Right atrium auricular region (tissue), 2 donors: ENCODE measurements at regions not wholly inside any gene's neighbourhood (a gene's known extent, or its start where the extent isn't known, plus 50 kb on each side); places are given as distances from the start of the nearest gene placed in this dataset.

Experiments
- DNase-seq: peaks from one replicate; pipeline ENCODE4 v3.0.0-alpha.2; 2019; ENCODE audit warnings: low spot score
- H3K27ac ChIP-seq, 2 donors: fragments of 200-600 bp; sonication (generic); 1 replicate in 1 of 2; 2 replicates in 1 of 2; pipeline ENCODE4 v1.5.1; 2016 to 2019
- H3K27me3 ChIP-seq, 2 donors: fragments of 200-600 bp; sonication (generic); one replicate each; pipeline versions ENCODE4 v1.5.1 to v1.6.0; 2017 to 2019
- H3K36me3 ChIP-seq: fragments of 200-600 bp; sonication (generic); one replicate; pipeline ENCODE4 v1.5.1; 2016
- H3K4me1 ChIP-seq, 2 donors: fragments of 200-600 bp; sonication (generic); one replicate each; pipeline versions ENCODE4 v1.5.1 to v1.6.0; 2017 to 2019
- H3K4me3 ChIP-seq, 2 donors: fragments of 200-600 bp; sonication (generic); 1 replicate in 1 of 2; 2 replicates in 1 of 2; pipeline ENCODE4 v1.5.1; 2017 to 2019; ENCODE audit warnings: mild to moderate bottlenecking in 1 of 2, moderate library complexity in 1 of 2
- H3K9me3 ChIP-seq, 2 donors: fragments of 200-600 bp; sonication (generic); one replicate each; pipeline ENCODE4 v1.5.1; 2019
- TF ChIP-seq, protein P1 (sequence below), 2 donors: fragments of 200-600 bp; sonication (generic); IDR thresholded peaks; one replicate each; pipeline ENCODE4 v1.5.1; 2019; ENCODE audit warnings: antibody characterized with exemption in 2 of 2

DNA sequence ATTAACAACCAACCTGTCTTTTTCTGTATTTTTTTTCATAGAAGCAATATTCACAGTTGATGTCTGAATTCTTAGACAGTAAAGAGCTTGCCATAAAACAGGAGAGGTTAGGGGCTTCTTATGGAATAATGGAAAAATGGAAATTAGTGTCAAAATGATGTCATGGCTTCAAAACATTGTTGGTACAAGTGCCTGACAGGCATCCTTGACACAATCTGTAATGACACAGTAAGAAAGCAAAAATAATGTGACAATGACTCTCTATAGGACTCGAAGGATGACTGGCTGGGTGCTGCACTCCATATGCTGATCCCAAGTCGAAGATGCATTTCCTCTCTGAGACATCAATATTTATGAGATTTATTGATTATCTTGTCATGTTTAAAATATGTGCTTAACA, 205.3 kb upstream of the DACH1 start:
- Histone ChIP-seq H3K4me3 (no peak overlapping the region), H3K4me1 (no peaks in the 10 kb centered on the region), H3K27me3 (no peaks in the 10 kb centered on the region), H3K36me3 (no peaks in the 10 kb centered on the region), H3K9me3 (peaks cover 0 to 5% of the 10 kb centered on the region in 2 donors), H3K27ac (no peak overlapping the region)
- TF ChIP-seq, protein P1, sequence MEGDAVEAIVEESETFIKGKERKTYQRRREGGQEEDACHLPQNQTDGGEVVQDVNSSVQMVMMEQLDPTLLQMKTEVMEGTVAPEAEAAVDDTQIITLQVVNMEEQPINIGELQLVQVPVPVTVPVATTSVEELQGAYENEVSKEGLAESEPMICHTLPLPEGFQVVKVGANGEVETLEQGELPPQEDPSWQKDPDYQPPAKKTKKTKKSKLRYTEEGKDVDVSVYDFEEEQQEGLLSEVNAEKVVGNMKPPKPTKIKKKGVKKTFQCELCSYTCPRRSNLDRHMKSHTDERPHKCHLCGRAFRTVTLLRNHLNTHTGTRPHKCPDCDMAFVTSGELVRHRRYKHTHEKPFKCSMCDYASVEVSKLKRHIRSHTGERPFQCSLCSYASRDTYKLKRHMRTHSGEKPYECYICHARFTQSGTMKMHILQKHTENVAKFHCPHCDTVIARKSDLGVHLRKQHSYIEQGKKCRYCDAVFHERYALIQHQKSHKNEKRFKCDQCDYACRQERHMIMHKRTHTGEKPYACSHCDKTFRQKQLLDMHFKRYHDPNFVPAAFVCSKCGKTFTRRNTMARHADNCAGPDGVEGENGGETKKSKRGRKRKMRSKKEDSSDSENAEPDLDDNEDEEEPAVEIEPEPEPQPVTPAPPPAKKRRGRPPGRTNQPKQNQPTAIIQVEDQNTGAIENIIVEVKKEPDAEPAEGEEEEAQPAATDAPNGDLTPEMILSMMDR (IDR thresholded peaks at IDR 0.05): no peak
- no peak for DNase-seq

GRCh38 chr13:72071713-72072112, 204.7 kb upstream of the DACH1 start:
- Histone ChIP-seq H3K4me3 (no peak overlapping the region), H3K9me3 (peaks cover 0 to 5% of the 10 kb centered on the region in 2 donors), H3K27ac (no peak overlapping the region), H3K36me3 (no peaks in the 10 kb centered on the region), H3K4me1 (no peaks in the 10 kb centered on the region), H3K27me3 (no peaks in the 10 kb centered on the region)
- no peak for DNase-seq
- TF ChIP-seq, protein P1 (IDR thresholded peaks at IDR 0.05): no peak

GRCh38 chr13:72062566-72062965, 195.6 kb upstream of the DACH1 start:
- Histone ChIP-seq H3K36me3 (no peaks in the 10 kb centered on the region), H3K27ac (no peak overlapping the region), H3K4me1 (no peaks in the 10 kb centered on the region), H3K4me3 (no peak overlapping the region), H3K27me3 (no peaks in the 10 kb centered on the region), H3K9me3 (peaks cover 0 to 25% of the 10 kb centered on the region in 2 donors)
- TF ChIP-seq, protein P1 (IDR thresholded peaks at IDR 0.05): no peak
- DNase-seq: no peak

- H3K4me1 ChIP-seq: no peaks in the 10 kb centered on the region
- no peak for DNase-seq
- no peak overlapping the region for H3K4me3 ChIP-seq
- no peaks in the 10 kb centered on the region for H3K36me3 ChIP-seq
- peaks cover 0 to 25% of the 10 kb centered on the region in 2 donors for H3K9me3 ChIP-seq
- H3K27ac ChIP-seq: no peak overlapping the region
- TF ChIP-seq, protein P1 (IDR thresholded peaks at IDR 0.05): no peak
- H3K27me3 ChIP-seq: no peaks in the 10 kb centered on the region
These were observed 194.6 kb upstream of the DACH1 start for GRCh38 chr13:72061613-72062012.

GRCh38 chr13:72050251-72050650, 183.2 kb upstream of the DACH1 start:
- Histone ChIP-seq H3K36me3 (no peaks in the 10 kb centered on the region), H3K9me3 (peaks cover 0 to 5% of the 10 kb centered on the region in 2 donors), H3K4me1 (no peaks in the 10 kb centered on the region), H3K27me3 (no peaks in the 10 kb centered on the region), H3K27ac (no peak overlapping the region), H3K4me3 (no peak overlapping the region)
- TF ChIP-seq, protein P1 (IDR thresholded peaks at IDR 0.05): no peak
- no peak for DNase-seq

GRCh38 chr13:72043366-72043765, 176.4 kb upstream of the DACH1 start:
- H3K36me3 ChIP-seq: no peaks in the 10 kb centered on the region
- no peaks in the 10 kb centered on the region for H3K27me3 ChIP-seq
- no peak overlapping the region for H3K27ac ChIP-seq
- H3K4me1 ChIP-seq: no peaks in the 10 kb centered on the region
- no peak overlapping the region for H3K4me3 ChIP-seq
- TF ChIP-seq, protein P1 (IDR thresholded peaks at IDR 0.05): no peak
- H3K9me3 ChIP-seq: no peaks in the 10 kb centered on the region
- DNase-seq: no peak
